ENCODE measurements at regions not wholly inside any gene's neighbourhood (a gene's known extent, or its start where the extent isn't known, plus 50 kb on each side); places are given as distances from the start of the nearest gene placed in this dataset.
"Not testable (repeated sequence)": the region's sequence is repeated elsewhere in the genome, so short reads cannot be mapped to it uniquely, and the experiment has no call there.

DNA sequence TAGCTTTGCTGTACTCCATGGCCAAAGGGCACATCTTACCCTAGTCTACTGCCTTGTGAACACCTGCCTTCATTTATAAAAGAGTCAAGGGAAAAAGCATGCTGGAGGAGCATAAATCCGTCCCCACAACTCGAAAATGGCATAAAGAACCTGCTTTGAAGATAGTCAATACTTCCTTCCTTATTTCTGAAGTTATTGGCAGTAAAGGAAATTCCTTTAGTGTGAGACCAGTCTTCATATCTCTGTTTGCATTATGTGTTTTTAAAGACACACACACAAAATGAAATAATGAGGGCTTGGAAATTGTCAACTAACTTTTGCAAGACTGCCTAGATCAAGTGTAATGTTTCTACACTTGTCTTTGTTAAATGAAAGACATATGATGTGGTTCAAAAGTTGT is 408.4 kb downstream of the SPRY2 start:
- no peaks in the 10 kb centered on the region for H3K27me3 ChIP-seq
- TF ChIP-seq, protein P1, sequence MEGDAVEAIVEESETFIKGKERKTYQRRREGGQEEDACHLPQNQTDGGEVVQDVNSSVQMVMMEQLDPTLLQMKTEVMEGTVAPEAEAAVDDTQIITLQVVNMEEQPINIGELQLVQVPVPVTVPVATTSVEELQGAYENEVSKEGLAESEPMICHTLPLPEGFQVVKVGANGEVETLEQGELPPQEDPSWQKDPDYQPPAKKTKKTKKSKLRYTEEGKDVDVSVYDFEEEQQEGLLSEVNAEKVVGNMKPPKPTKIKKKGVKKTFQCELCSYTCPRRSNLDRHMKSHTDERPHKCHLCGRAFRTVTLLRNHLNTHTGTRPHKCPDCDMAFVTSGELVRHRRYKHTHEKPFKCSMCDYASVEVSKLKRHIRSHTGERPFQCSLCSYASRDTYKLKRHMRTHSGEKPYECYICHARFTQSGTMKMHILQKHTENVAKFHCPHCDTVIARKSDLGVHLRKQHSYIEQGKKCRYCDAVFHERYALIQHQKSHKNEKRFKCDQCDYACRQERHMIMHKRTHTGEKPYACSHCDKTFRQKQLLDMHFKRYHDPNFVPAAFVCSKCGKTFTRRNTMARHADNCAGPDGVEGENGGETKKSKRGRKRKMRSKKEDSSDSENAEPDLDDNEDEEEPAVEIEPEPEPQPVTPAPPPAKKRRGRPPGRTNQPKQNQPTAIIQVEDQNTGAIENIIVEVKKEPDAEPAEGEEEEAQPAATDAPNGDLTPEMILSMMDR (IDR thresholded peaks at IDR 0.05; ENCODE audit: low read depth, low read length): no peak
- no peak for DNase-seq
- H3K4me3 ChIP-seq (ENCODE audit: low read depth, low read length): no peak overlapping the region
- H3K36me3 ChIP-seq: no peaks in the 10 kb centered on the region
- H3K4me1 ChIP-seq: peaks cover 11% of the 10 kb centered on the region
- no peaks in the 10 kb centered on the region for H3K9me3 ChIP-seq

DNA sequence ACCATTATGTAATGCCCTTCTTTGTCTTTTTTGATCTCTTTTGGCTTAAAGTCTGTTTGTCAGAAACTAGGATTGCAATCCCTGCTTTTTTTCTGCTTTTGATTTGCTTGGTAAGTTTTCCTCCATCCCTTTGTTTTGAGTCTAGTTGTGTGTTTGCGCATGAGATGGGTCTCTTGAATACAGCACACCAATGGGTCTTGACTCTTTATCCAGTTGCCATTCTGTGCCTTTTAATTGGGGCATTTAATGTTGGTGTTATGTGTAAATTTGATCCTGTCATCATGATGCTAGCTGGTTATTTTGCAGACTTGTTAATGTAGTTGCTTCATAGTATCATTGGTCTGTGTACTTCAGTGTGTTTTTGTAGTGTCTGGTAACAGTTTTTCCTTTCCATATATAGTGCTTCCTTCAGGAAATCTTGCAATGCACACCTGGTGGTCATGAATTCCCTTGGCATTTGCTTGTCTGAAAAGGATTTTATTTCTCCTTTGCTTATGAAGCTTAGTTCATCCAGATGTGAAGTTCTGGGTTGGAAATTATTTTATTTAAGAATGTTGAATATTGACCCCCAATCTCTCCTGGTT is 416.9 kb downstream of the SPRY2 start:
- H3K4me3 ChIP-seq (ENCODE audit: low read depth, low read length); H3K27me3 ChIP-seq; DNase-seq; H3K9me3 ChIP-seq; H3K4me1 ChIP-seq; H3K36me3 ChIP-seq: not testable (repeated sequence)

DNA sequence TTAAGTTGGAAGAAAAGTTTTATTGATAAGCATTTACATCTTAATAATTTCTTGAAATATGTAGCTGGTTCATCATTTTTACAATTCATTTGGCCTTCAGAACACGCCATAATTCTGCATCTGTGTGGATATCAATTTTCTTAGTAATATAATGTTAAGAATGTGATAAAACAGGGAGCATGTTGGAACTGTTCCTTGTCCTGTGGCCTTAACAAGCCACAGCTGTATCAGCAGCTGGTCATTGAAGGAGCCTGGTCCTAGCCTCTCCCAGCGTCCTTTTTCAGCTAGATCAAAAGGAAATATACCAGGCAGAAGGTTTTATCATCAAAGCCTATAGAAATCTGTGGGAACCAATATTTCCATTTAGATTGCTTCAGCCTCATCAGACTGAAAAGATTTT is 421.8 kb downstream of the SPRY2 start:
- H3K4me3 ChIP-seq (ENCODE audit: low read depth, low read length): no peak overlapping the region
- H3K9me3 ChIP-seq: no peaks in the 10 kb centered on the region; the same call in 1 of the 2 replicates
- DNase-seq: no peak
- H3K27me3 ChIP-seq: no peaks in the 10 kb centered on the region
- TF ChIP-seq, protein P1 (IDR thresholded peaks at IDR 0.05; ENCODE audit: low read depth, low read length): no peak
- no peaks in the 10 kb centered on the region for H3K36me3 ChIP-seq
- peaks cover 7% of the 10 kb centered on the region for H3K4me1 ChIP-seq

DNA sequence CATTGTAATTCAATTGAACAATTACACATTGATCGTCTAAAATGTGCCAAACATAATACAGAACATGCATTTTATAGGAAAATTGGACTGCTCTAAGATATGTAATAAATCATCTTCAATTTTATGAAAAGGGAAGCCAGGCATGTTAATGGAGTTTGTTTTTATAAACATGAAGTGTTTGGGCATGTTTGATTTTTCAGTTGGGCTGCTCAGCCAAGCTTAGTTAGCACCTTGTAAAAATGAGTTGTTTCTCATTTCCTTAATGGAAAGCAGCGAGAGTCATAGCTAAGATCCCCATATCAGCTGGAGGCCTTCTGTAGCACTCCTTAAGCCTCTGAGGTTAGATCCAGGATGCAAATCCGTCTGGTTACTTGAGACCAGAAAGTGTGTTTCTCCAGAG is 422.3 kb downstream of the SPRY2 start:
- Histone ChIP-seq H3K4me3 (ENCODE audit: low read depth, low read length) (no peak overlapping the region), H3K27me3 (no peaks in the 10 kb centered on the region), H3K9me3 (no peaks in the 10 kb centered on the region), H3K4me1 (peaks cover 7% of the 10 kb centered on the region), H3K36me3 (no peaks in the 10 kb centered on the region)
- no peak for DNase-seq
- TF ChIP-seq, protein P1 (IDR thresholded peaks at IDR 0.05; ENCODE audit: low read depth, low read length): no peak

DNA sequence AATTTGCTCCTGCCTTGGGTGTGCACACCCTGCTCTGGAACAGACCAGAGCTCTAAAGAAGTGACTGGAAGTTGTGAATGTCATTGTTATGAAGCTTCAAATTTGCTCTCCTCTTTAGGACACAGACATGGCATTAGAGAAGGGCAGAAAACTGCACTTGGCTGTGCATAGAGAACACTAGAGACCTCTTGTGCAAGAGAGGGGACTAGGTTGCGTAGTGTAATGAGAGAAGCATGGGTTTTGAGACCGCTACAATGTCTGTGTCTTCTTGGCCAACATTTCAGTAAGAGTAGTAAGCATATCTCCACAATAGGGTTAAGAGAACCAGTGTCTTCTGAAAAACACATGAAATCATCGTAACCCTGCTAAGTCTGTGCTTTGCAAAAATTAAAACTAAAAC is 423.3 kb downstream of the SPRY2 start:
- Histone ChIP-seq H3K4me3 (ENCODE audit: low read depth, low read length) (no peak overlapping the region), H3K9me3 (no peaks in the 10 kb centered on the region), H3K36me3 (no peaks in the 10 kb centered on the region), H3K4me1 (peaks cover 9% of the 10 kb centered on the region), H3K27me3 (no peaks in the 10 kb centered on the region)
- no peak for DNase-seq
- TF ChIP-seq, protein P1 (IDR thresholded peaks at IDR 0.05; ENCODE audit: low read depth, low read length): no peak

DNA sequence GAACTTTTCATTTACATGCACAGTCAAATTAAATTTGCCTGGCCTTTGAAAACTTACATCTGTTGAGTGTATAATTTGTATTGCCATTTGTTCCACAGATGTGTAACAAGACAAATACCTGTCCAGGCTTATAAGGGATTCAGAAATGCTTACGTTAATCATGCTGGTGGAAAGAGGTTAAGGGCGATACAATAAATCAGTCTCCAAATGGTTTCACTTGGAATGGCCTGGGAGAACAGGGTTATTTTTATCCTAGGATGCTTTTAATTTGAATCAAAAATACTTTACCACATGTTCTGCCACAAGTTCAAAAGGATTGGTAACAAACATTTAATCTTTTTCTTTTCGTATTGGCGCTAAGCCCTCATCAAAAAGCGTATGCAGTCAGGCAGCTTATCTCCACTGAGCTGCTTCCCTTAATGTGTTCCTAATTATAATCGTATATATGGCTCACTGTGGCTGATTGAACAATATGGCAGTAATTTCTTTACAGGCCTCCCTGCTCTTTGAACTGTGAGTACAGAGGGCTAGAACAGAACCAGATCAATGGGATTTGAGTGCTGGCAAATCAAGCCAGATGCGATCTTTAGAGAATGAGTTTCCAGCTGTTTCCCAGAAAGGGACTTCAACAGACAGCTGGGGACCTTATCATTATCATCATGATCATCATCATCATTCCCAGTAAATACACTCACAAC is 425.7 kb downstream of the SPRY2 start:
- peaks cover 9% of the 10 kb centered on the region for H3K4me1 ChIP-seq

More for the DNA sequence above, 425.7 kb downstream of the SPRY2 start:
- H3K9me3 ChIP-seq: no peaks in the 10 kb centered on the region
- peak; percentile 39 for DNase-seq
- H3K27me3 ChIP-seq: no peaks in the 10 kb centered on the region
- peak overlapping the region; percentile 34 for H3K4me3 ChIP-seq (ENCODE audit: low read depth, low read length)
- H3K36me3 ChIP-seq: no peaks in the 10 kb centered on the region
- TF ChIP-seq, protein P1 (IDR thresholded peaks at IDR 0.05; ENCODE audit: low read depth, low read length): no peak

Data from BE2C (cell line).